NCI-H2196 treated with DMSO at 0.1 percent for 48 hours (cell line): ENCODE measurements at regions not wholly inside any gene's neighbourhood (a gene's known extent, or its start where the extent isn't known, plus 50 kb on each side); places are given as distances from the start of the nearest gene placed in this dataset.

Source experiments
- DNase-seq: peaks from one replicate; lab custom pipeline; 2025; ENCODE audit not compliant: unreplicated experiment; lab: John Stamatoyannopoulos, UW

GRCh38 chr2:58906081-58906645 is 665.0 kb upstream of the FANCL start:
- DNase-seq: no peak

GRCh38 chr2:58904095-58904494 is 663.0 kb upstream of the FANCL start:
- no peak for DNase-seq

- DNase-seq: no peak
Measured at GRCh38 chr2:58903427-58903826, 662.3 kb upstream of the FANCL start.

- DNase-seq: no peak
Measured at GRCh38 chr2:58900246-58901027, 659.3 kb upstream of the FANCL start.

- no peak for DNase-seq
Measured at GRCh38 chr2:58899692-58900091, 658.6 kb upstream of the FANCL start.

GRCh38 chr2:58896638-58897037 is 655.5 kb upstream of the FANCL start:
- no peak for DNase-seq

- DNase-seq: no peak
Measured at GRCh38 chr2:58895857-58896256, 654.7 kb upstream of the FANCL start.

GRCh38 chr2:58893656-58894351 is 652.7 kb upstream of the FANCL start:
- DNase-seq: no peak

- no peak for DNase-seq
Measured at GRCh38 chr2:58891828-58892377, 650.8 kb upstream of the FANCL start.

- no peak for DNase-seq
Measured at GRCh38 chr2:58890865-58891525, 649.9 kb upstream of the FANCL start.

GRCh38 chr2:58886009-58886408 is 644.9 kb upstream of the FANCL start:
- DNase-seq: no peak

GRCh38 chr2:58879834-58880233 is 638.7 kb upstream of the FANCL start:
- DNase-seq: no peak

GRCh38 chr2:58878778-58879177 is 637.7 kb upstream of the FANCL start:
- no peak for DNase-seq

GRCh38 chr2:58876126-58876525 is 635.0 kb upstream of the FANCL start:
- no peak for DNase-seq

- no peak for DNase-seq
Measured at GRCh38 chr2:58875436-58875835, 634.3 kb upstream of the FANCL start.

GRCh38 chr2:58871469-58872142 is 630.5 kb upstream of the FANCL start:
- DNase-seq: no peak

- DNase-seq: no peak
Measured at GRCh38 chr2:58870704-58871103, 629.6 kb upstream of the FANCL start.

GRCh38 chr2:58866946-58867345 is 625.8 kb upstream of the FANCL start:
- DNase-seq: no peak

- DNase-seq: no peak
Measured at GRCh38 chr2:58866527-58866926, 625.4 kb upstream of the FANCL start.

- DNase-seq: no peak
Measured at GRCh38 chr2:58866040-58866439, 624.9 kb upstream of the FANCL start.

- no peak for DNase-seq
Measured at GRCh38 chr2:58865436-58865835, 624.3 kb upstream of the FANCL start.
